H9 (cell line): ENCODE measurements at regions not wholly inside any gene's neighbourhood (a gene's known extent, or its start where the extent isn't known, plus 50 kb on each side); places are given as distances from the start of the nearest gene placed in this dataset.

ENCODE experiments used
- DNase-seq: peaks from one replicate; pipeline ENCODE4 v3.0.0-alpha.2; 2017
- H2AFZ ChIP-seq: one replicate; pipeline ENCODE4 v1.6.1; 2013; ENCODE audit warnings: mild to moderate bottlenecking, low read length, control low read depth, moderate library complexity
- H2AK5ac ChIP-seq: 2 replicates; pipeline ENCODE4 v1.6.1; 2013; ENCODE audit warnings: low read length, control low read depth, mixed read lengths; ENCODE audit not compliant: insufficient read length
- H2BK120ac ChIP-seq: one replicate; pipeline ENCODE4 v1.6.1; 2013; ENCODE audit warnings: low read depth, mild to moderate bottlenecking, low read length, control low read depth, inconsistent platforms; ENCODE audit not compliant: poor library complexity, severe bottlenecking
- H2BK12ac ChIP-seq: 2 replicates; pipeline ENCODE4 v1.6.1; 2013; ENCODE audit warnings: low read length, control low read depth, mixed read lengths, low read depth; ENCODE audit not compliant: insufficient read length
- H2BK15ac ChIP-seq: 2 replicates; pipeline ENCODE4 v1.6.1; 2013; ENCODE audit warnings: low read depth, low read length, control low read depth
- H2BK20ac ChIP-seq: one replicate; pipeline ENCODE4 v1.6.1; 2013; ENCODE audit warnings: low read depth, mild to moderate bottlenecking, low read length, control low read depth, inconsistent platforms; ENCODE audit not compliant: poor library complexity, severe bottlenecking
- H2BK5ac ChIP-seq: 2 replicates; pipeline ENCODE4 v1.6.1; 2013; ENCODE audit warnings: low read length, control low read depth, mixed read lengths; ENCODE audit not compliant: insufficient read length
- H3K14ac ChIP-seq: 2 replicates; pipeline ENCODE4 v1.6.1; 2013; ENCODE audit warnings: low read length, control low read depth; ENCODE audit not compliant: insufficient read depth
- H3K18ac ChIP-seq: 2 replicates; pipeline ENCODE4 v1.6.1; 2013; ENCODE audit warnings: low read depth, mild to moderate bottlenecking, mixed read lengths, low read length, control low read depth; ENCODE audit not compliant: insufficient read length
- H3K23ac ChIP-seq: 2 replicates; pipeline ENCODE4 v1.6.1; 2013; ENCODE audit warnings: low read length, control low read depth, mixed read lengths, low read depth; ENCODE audit not compliant: insufficient read length
- H3K23me2 ChIP-seq: 2 replicates; pipeline ENCODE4 v1.6.1; 2013; ENCODE audit warnings: low read depth, mild to moderate bottlenecking, mixed read lengths, low read length, control low read depth; ENCODE audit not compliant: insufficient read length, poor library complexity, severe bottlenecking
- H3K27ac ChIP-seq: 2 replicates; pipeline ENCODE4 v1.5.1; 2013; ENCODE audit warnings: low read length, control low read depth, mixed read lengths, low read depth; ENCODE audit not compliant: insufficient read length
- H3K27me3 ChIP-seq: 2 replicates; pipeline ENCODE4 v1.6.1; 2013; ENCODE audit warnings: low read length, control low read depth, inconsistent platforms; ENCODE audit not compliant: insufficient read depth
- H3K4ac ChIP-seq: 2 replicates; pipeline ENCODE4 v1.6.1; 2013; ENCODE audit warnings: low read depth, mild to moderate bottlenecking, control low read depth, inconsistent platforms, low read length, moderate library complexity
- H3K4me1 ChIP-seq: 2 replicates; pipeline ENCODE4 v1.6.1; 2013; ENCODE audit warnings: low read length, control low read depth, inconsistent platforms; ENCODE audit not compliant: insufficient read depth
- H3K4me2 ChIP-seq: 2 replicates; pipeline ENCODE4 v1.6.1; 2013; ENCODE audit warnings: low read length, control low read depth, mixed read lengths; ENCODE audit not compliant: insufficient read length, insufficient read depth
- H3K56ac ChIP-seq: 2 replicates; pipeline ENCODE4 v1.6.1; 2013; ENCODE audit warnings: low read depth, mild to moderate bottlenecking, mixed read lengths, low read length, control low read depth; ENCODE audit not compliant: insufficient read length
- H3K79me1 ChIP-seq: 2 replicates; pipeline ENCODE4 v1.6.1; 2013; ENCODE audit warnings: low read depth, mild to moderate bottlenecking, moderate library complexity, low read length, control low read depth, inconsistent platforms; ENCODE audit not compliant: insufficient read depth, poor library complexity, severe bottlenecking
- H3K79me2 ChIP-seq: 2 replicates; pipeline ENCODE4 v1.6.1; 2013; ENCODE audit warnings: low read length, control low read depth, inconsistent platforms; ENCODE audit not compliant: insufficient read depth
- H3K9ac ChIP-seq: 2 replicates; pipeline ENCODE4 v1.6.1; 2013; ENCODE audit warnings: low read length, control low read depth, mixed read lengths; ENCODE audit not compliant: insufficient read length; ENCODE audit errors: extremely low read depth
- H3K9me3 ChIP-seq: one replicate; pipeline ENCODE4 v1.6.1; 2013; ENCODE audit warnings: low read depth, low read length, inconsistent platforms; ENCODE audit not compliant: control insufficient read depth
- H3T11ph ChIP-seq: one replicate; pipeline ENCODE4 v1.6.1; 2013; ENCODE audit warnings: mild to moderate bottlenecking, low read length, control low read depth, inconsistent platforms
- H4K20me1 ChIP-seq: one replicate; pipeline ENCODE4 v1.6.1; 2013; ENCODE audit not compliant: control insufficient read depth, insufficient read length, insufficient read depth
- H4K5ac ChIP-seq: 2 replicates; pipeline ENCODE4 v1.6.1; 2013; ENCODE audit warnings: low read depth, mild to moderate bottlenecking, mixed read lengths, low read length, control low read depth; ENCODE audit not compliant: insufficient read length
- H4K8ac ChIP-seq: replicated peaks from 2 replicates; pipeline ENCODE4 v1.6.1; 2013; ENCODE audit warnings: low read length, control low read depth, mixed read lengths, low read depth; ENCODE audit not compliant: insufficient read length
- H4K91ac ChIP-seq: 2 replicates; pipeline ENCODE4 v1.6.1; 2013; ENCODE audit warnings: low read depth, mild to moderate bottlenecking, moderate library complexity, mixed read lengths, low read length, control low read depth; ENCODE audit not compliant: insufficient read length
- H3K27ac Mint-ChIP-seq, 3 experiments: 2 replicates in 2 of 3; 3 replicates in 1 of 3; pipeline ENCODE4 v1.8.0; 2020 to 2021; ENCODE audit warnings: mixed read lengths in 3 of 3, mild to moderate bottlenecking in 1 of 3, moderate library complexity in 1 of 3
- H3K27me3 Mint-ChIP-seq: 2 replicates; pipeline ENCODE4 v1.8.0; 2021; ENCODE audit warnings: low read depth, mild to moderate bottlenecking, moderate library complexity, mixed read lengths
- H3K36me3 Mint-ChIP-seq, 3 experiments: 2 replicates in 2 of 3; 3 replicates in 1 of 3; pipeline ENCODE4 v1.8.0; 2020 to 2021; ENCODE audit warnings: low read depth in 3 of 3, mixed read lengths in 3 of 3; ENCODE audit not compliant: insufficient read depth in 1 of 3
- H3K4me1 Mint-ChIP-seq, 2 experiments: 2 replicates each; pipeline ENCODE4 v1.8.0; 2020; ENCODE audit warnings: mixed read lengths in 2 of 2
- H3K4me3 Mint-ChIP-seq, 2 experiments: 2 replicates in 1 of 2; 3 replicates in 1 of 2; pipeline ENCODE4 v1.8.0; 2020 to 2021; ENCODE audit warnings: mild to moderate bottlenecking in 2 of 2, mixed read lengths in 2 of 2, moderate library complexity in 1 of 2
- H3K9me3 Mint-ChIP-seq, 2 experiments: 2 replicates in 1 of 2; 3 replicates in 1 of 2; pipeline ENCODE4 v1.8.0; 2020; ENCODE audit warnings: mild to moderate bottlenecking in 2 of 2, mixed read lengths in 2 of 2, moderate library complexity in 1 of 2
- CTCF ChIP-seq: fragments of 200-600 bp; sonication (generic); conservative IDR thresholded peaks from 3 replicates; pipeline ENCODE4 v1.8.0; 2021; ENCODE audit warnings: antibody characterized with exemption, mild to moderate bottlenecking
- WGBS: extraction: QIAGEN DNeasy Blood & Tissue Kit; methylation state at CpG from one replicate; pipeline ENCODE4 v1.1.7; 2013; ENCODE audit warnings: missing lambda C conversion rate, low lambda C conversion rate, mixed read lengths; ENCODE audit not compliant: insufficient read length; ENCODE audit errors: extremely low coverage; 5-methylcytosine and 5-hydroxymethylcytosine counted together

- H3K9me3 Mint-ChIP-seq, result peaks cover 0 to 2% of the 10 kb centered on the region in 2 experiments; a peak in 2 of 5 replicates
- no CpG with 5 or more reads among the region's 6 CpGs for WGBS
- H3K4ac ChIP-seq, result no peak overlapping the region
- H3K9me3 ChIP-seq, result no peaks in the 10 kb centered on the region
- no peak overlapping the region for H3K18ac ChIP-seq
- H3K4me1 Mint-ChIP-seq, result peaks cover 4 to 7% of the 10 kb centered on the region in 2 experiments; a peak in 3 of 4 replicates
- no peak overlapping the region for H3K56ac ChIP-seq
- no peak for DNase-seq
- H2AK5ac ChIP-seq, result no peak overlapping the region
- H3K27ac ChIP-seq, result no peak overlapping the region
- no peaks in the 10 kb centered on the region for H3K79me1 ChIP-seq
- no peak overlapping the region for H2BK12ac ChIP-seq
- H3K9ac ChIP-seq, result no peak overlapping the region
- no peaks in the 10 kb centered on the region for H3K23me2 ChIP-seq
- TF ChIP-seq CTCF, result no peak
- no peak overlapping the region for H4K5ac ChIP-seq
- no peak overlapping the region for H4K91ac ChIP-seq
- no peak overlapping the region for H2BK5ac ChIP-seq
- no peak overlapping the region for H4K8ac ChIP-seq
- no peak overlapping the region for H3K4me3 Mint-ChIP-seq
- no peaks in the 10 kb centered on the region for H3K36me3 Mint-ChIP-seq
- no peaks in the 10 kb centered on the region for H4K20me1 ChIP-seq
- no peak overlapping the region for H3T11ph ChIP-seq
- H3K27me3 ChIP-seq, result no peaks in the 10 kb centered on the region
- H3K23ac ChIP-seq, result no peak overlapping the region
- no peaks in the 10 kb centered on the region for H3K79me2 ChIP-seq
- no peak overlapping the region for H3K4me2 ChIP-seq
- no peak overlapping the region for H2BK15ac ChIP-seq
- no peak overlapping the region for H3K14ac ChIP-seq
- H2BK20ac ChIP-seq, result no peak overlapping the region
- H3K4me1 ChIP-seq, result no peaks in the 10 kb centered on the region; the same call in 1 of the 2 replicates
- H3K27me3 Mint-ChIP-seq, result no peaks in the 10 kb centered on the region
- no peak overlapping the region for H2AFZ ChIP-seq
- H3K27ac Mint-ChIP-seq, result no peak overlapping the region
- H2BK120ac ChIP-seq, result no peak overlapping the region
Measured at GRCh38 chr20:10976051-10976450, 302.3 kb upstream of the JAG1 start.
